Neural cell (in vitro differentiated cells): ENCODE measurements at regions not wholly inside any gene's neighbourhood (a gene's known extent, or its start where the extent isn't known, plus 50 kb on each side); places are given as distances from the start of the nearest gene placed in this dataset.

Source experiments
- H2AFZ ChIP-seq: fragments of 200-600, 300-800 bp; sonication (generic), shearing (Covaris generic); 2 replicates; pipeline ENCODE4 v1.6.0; 2014; ENCODE audit warnings: low read depth, mild to moderate bottlenecking, antibody characterized with exemption, low read length, moderate library complexity
- H3F3A ChIP-seq: fragments of 200-600 bp; shearing (Covaris generic); 2 replicates; pipeline ENCODE4 v1.6.1; 2016; ENCODE audit warnings: mild to moderate bottlenecking, moderate library complexity, mixed read lengths, antibody characterized with exemption, low read length; ENCODE audit not compliant: insufficient read depth, poor library complexity, severe bottlenecking
- H3K27ac ChIP-seq: fragments of 200-600, 300-800 bp; sonication (generic), shearing (Covaris generic); 2 replicates; pipeline ENCODE4 v1.5.1; 2014; ENCODE audit warnings: mild to moderate bottlenecking, low read length, moderate library complexity
- H3K27me3 ChIP-seq: fragments of 300-800, 200-600 bp; sonication (generic), shearing (Covaris generic); 2 replicates; pipeline ENCODE4 v1.6.0; 2014; ENCODE audit warnings: mild to moderate bottlenecking, low read depth, low read length, moderate library complexity; ENCODE audit not compliant: insufficient read depth
- H3K36me3 ChIP-seq: fragments of 300-800, 200-600 bp; sonication (generic), shearing (Covaris generic); 2 replicates; pipeline ENCODE4 v1.5.1; 2014; ENCODE audit warnings: mild to moderate bottlenecking, antibody characterized with exemption, low read length, moderate library complexity; ENCODE audit not compliant: insufficient read depth
- H3K4me2 ChIP-seq: fragments of 300-800, 200-600 bp; sonication (generic), shearing (Covaris generic); 2 replicates; pipeline ENCODE4 v1.6.0; 2014; ENCODE audit warnings: mild to moderate bottlenecking, low read length
- H3K4me3 ChIP-seq: fragments of 300-800, 200-600 bp; sonication (generic), shearing (Covaris generic); 2 replicates; pipeline ENCODE4 v1.5.1; 2014; ENCODE audit warnings: mild to moderate bottlenecking, low read length, moderate library complexity
- H3K79me2 ChIP-seq: fragments of 200-600 bp; shearing (Covaris generic); replicated peaks from 2 replicates; pipeline ENCODE4 v1.6.0; 2014; ENCODE audit warnings: mild to moderate bottlenecking, low read length, moderate library complexity; ENCODE audit not compliant: insufficient read depth
- H3K9ac ChIP-seq: fragments of 300-800, 200-600 bp; sonication (generic), shearing (Covaris generic); 2 replicates; pipeline ENCODE4 v1.6.1; 2016; ENCODE audit warnings: mild to moderate bottlenecking, low read length, mixed read lengths
- H3K9me2 ChIP-seq: fragments of 200-600 bp; shearing (Covaris generic); 2 replicates; pipeline ENCODE4 v1.6.1; 2016; ENCODE audit warnings: mild to moderate bottlenecking, low read length, mixed read lengths; ENCODE audit not compliant: insufficient read depth
- H3K9me3 ChIP-seq: fragments of 200-600, 300-800 bp; sonication (generic), shearing (Covaris generic); 2 replicates; pipeline ENCODE4 v1.6.1; 2016; ENCODE audit warnings: mild to moderate bottlenecking, mixed run types, low read length, moderate library complexity, mixed read lengths
- H4K20me1 ChIP-seq: fragments of 200-600 bp; shearing (Covaris generic); 2 replicates; pipeline ENCODE4 v1.6.1; 2016; ENCODE audit warnings: mild to moderate bottlenecking, mixed run types; ENCODE audit not compliant: insufficient read depth
- CTCF ChIP-seq: fragments of 450-650 bp; IDR thresholded peaks from 2 replicates; pipeline ENCODE4 v1.5.1; 2014; ENCODE audit warnings: antibody characterized with exemption, mild to moderate bottlenecking, moderate library complexity; ENCODE audit not compliant: poor library complexity, severe bottlenecking
- EP300 ChIP-seq: fragments of 450-650 bp; conservative IDR thresholded peaks from 2 replicates; pipeline ENCODE4 v1.6.1; 2014; ENCODE audit warnings: antibody characterized with exemption, mild to moderate bottlenecking, moderate library complexity; ENCODE audit not compliant: poor library complexity, severe bottlenecking
- EZH2 ChIP-seq: fragments of 200-600, 300-800 bp; shearing (Covaris generic), sonication (generic); IDR thresholded peaks from 2 replicates; pipeline ENCODE4 v1.6.1; 2014; ENCODE audit warnings: antibody characterized with exemption, low read length, borderline replicate concordance, mild to moderate bottlenecking; ENCODE audit not compliant: insufficient read depth, poor library complexity, severe bottlenecking
- MXI1 ChIP-seq: fragments of 450-650 bp; conservative IDR thresholded peaks from 2 replicates; pipeline ENCODE4 v1.6.1; 2014; ENCODE audit warnings: antibody characterized with exemption, mild to moderate bottlenecking; ENCODE audit not compliant: poor library complexity, severe bottlenecking
- POLR2AphosphoS5 ChIP-seq: IDR thresholded peaks from 2 replicates; pipeline ENCODE4 v1.6.1; 2012
- RAD21 ChIP-seq: fragments of 450-650 bp; conservative IDR thresholded peaks from 2 replicates; pipeline ENCODE4 v1.6.1; 2014; ENCODE audit warnings: antibody characterized with exemption, mild to moderate bottlenecking, moderate library complexity
- REST ChIP-seq: IDR thresholded peaks from 2 replicates; pipeline ENCODE4 v1.6.1; 2012; ENCODE audit warnings: borderline replicate concordance
- SMC3 ChIP-seq: fragments of 450-650 bp; conservative IDR thresholded peaks from 2 replicates; pipeline ENCODE4 v1.6.1; 2014; ENCODE audit warnings: antibody characterized with exemption, mild to moderate bottlenecking, moderate library complexity; ENCODE audit not compliant: poor library complexity
- TAF1 ChIP-seq: IDR thresholded peaks from 2 replicates; pipeline ENCODE4 v1.6.1; 2012; ENCODE audit warnings: low read depth

- no peaks in the 10 kb centered on the region for H3K79me2 ChIP-seq
- H3K27ac ChIP-seq, result no peak overlapping the region
- no peak for TF ChIP-seq REST
- TF ChIP-seq TAF1, result no peak
- H3K36me3 ChIP-seq, result no peaks in the 10 kb centered on the region
- no peak overlapping the region for H3K4me3 ChIP-seq
- no peaks in the 10 kb centered on the region for H3K27me3 ChIP-seq
- no peak overlapping the region for H2AFZ ChIP-seq
- H3K9me3 ChIP-seq, result no peaks in the 10 kb centered on the region
- no peaks in the 10 kb centered on the region for H3F3A ChIP-seq
- H3K9me2 ChIP-seq, result no peaks in the 10 kb centered on the region
- H3K9ac ChIP-seq, result no peak overlapping the region
- no peaks in the 10 kb centered on the region for H4K20me1 ChIP-seq
- H3K4me2 ChIP-seq, result no peak overlapping the region
These were observed 131.3 kb upstream of the ZEB1 start for GRCh38 chr10:31187607-31188210.

GRCh38 chr10:31188792-31189406 is 130.1 kb upstream of the ZEB1 start:
- no peak for TF ChIP-seq RAD21
- no peak for TF ChIP-seq CTCF
- no peak for TF ChIP-seq REST
- no peak for TF ChIP-seq TAF1
- TF ChIP-seq MXI1, result no peak
- no peak for TF ChIP-seq POLR2AphosphoS5
- no peak for TF ChIP-seq EZH2
- no peak for TF ChIP-seq EP300
- TF ChIP-seq SMC3, result no peak

More at GRCh38 chr10:31188792-31189406, 130.1 kb upstream of the ZEB1 start:
- H3K36me3 ChIP-seq, result no peaks in the 10 kb centered on the region
- H3K9ac ChIP-seq, result no peak overlapping the region
- no peaks in the 10 kb centered on the region for H3K79me2 ChIP-seq
- no peak overlapping the region for H3K27ac ChIP-seq
- H3F3A ChIP-seq, result no peaks in the 10 kb centered on the region
- H3K9me2 ChIP-seq, result no peaks in the 10 kb centered on the region
- H3K27me3 ChIP-seq, result no peaks in the 10 kb centered on the region
- no peak overlapping the region for H2AFZ ChIP-seq
- H3K4me3 ChIP-seq, result no peak overlapping the region
- no peaks in the 10 kb centered on the region for H3K9me3 ChIP-seq
- H3K4me2 ChIP-seq, result no peak overlapping the region
- H4K20me1 ChIP-seq, result no peaks in the 10 kb centered on the region
